ENCODE measurements at regions not wholly inside any gene's neighbourhood (a gene's known extent, or its start where the extent isn't known, plus 50 kb on each side); places are given as distances from the start of the nearest gene placed in this dataset.

DNA sequence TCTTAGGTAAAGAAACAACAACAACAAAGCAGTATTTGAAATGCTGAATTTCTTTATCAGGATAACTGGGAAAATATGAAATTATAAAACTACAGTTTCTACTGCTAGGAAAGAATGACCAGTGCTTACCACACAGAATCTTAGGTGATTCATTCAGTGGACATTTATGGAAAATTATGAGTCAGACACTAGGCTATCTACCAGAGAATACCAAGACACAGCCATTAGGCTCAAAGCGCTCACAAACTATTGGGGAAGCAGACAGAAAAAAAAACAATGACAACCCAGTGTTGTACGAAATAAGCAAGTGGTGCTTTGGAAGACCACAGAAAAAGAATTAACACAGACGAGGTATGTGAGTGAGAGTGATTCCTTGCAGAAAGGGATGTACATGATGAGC is 1019.5 kb downstream of the PCDH9 start:
- H3K4me1 Mint-ChIP-seq (ENCODE audit: low read depth): peaks cover 39% of the 10 kb centered on the region
- no peaks in the 10 kb centered on the region for H3K36me3 Mint-ChIP-seq (ENCODE audit: low read depth)
- no peaks in the 10 kb centered on the region for H3K9me3 Mint-ChIP-seq
- H3K27ac Mint-ChIP-seq: peak overlapping the region; percentile 86
- no peaks in the 10 kb centered on the region; the same call in 1 of the 2 replicates for H3K27me3 Mint-ChIP-seq (ENCODE audit: insufficient read depth)
- TF ChIP-seq, protein P1, sequence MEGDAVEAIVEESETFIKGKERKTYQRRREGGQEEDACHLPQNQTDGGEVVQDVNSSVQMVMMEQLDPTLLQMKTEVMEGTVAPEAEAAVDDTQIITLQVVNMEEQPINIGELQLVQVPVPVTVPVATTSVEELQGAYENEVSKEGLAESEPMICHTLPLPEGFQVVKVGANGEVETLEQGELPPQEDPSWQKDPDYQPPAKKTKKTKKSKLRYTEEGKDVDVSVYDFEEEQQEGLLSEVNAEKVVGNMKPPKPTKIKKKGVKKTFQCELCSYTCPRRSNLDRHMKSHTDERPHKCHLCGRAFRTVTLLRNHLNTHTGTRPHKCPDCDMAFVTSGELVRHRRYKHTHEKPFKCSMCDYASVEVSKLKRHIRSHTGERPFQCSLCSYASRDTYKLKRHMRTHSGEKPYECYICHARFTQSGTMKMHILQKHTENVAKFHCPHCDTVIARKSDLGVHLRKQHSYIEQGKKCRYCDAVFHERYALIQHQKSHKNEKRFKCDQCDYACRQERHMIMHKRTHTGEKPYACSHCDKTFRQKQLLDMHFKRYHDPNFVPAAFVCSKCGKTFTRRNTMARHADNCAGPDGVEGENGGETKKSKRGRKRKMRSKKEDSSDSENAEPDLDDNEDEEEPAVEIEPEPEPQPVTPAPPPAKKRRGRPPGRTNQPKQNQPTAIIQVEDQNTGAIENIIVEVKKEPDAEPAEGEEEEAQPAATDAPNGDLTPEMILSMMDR (IDR thresholded peaks at IDR 0.05): no peak
- DNase-seq: peak; percentile 90
- H3K4me3 Mint-ChIP-seq: peak overlapping the region; percentile 72

DNA sequence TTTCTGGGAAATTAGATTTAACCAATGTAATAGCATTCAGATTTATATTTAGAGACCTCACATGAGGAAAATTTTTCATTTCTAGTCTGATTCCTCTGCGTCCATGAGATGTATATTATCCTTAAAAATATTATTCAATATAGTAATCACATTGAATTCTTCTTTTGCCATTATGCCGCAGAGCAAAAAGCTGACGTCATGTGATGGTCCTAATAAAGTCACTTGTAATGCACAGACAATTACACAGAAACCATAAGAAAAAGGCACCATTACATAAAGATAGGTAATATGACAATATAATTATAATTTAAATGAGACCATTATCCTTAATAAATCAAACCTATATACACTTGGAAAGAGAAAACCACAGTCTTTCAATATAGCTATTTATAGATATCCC is 1021.5 kb downstream of the PCDH9 start:
- DNase-seq: no peak
- H3K36me3 Mint-ChIP-seq (ENCODE audit: low read depth): no peaks in the 10 kb centered on the region
- H3K27me3 Mint-ChIP-seq (ENCODE audit: insufficient read depth): no peaks in the 10 kb centered on the region
- no peak overlapping the region for H3K4me3 Mint-ChIP-seq
- H3K9me3 Mint-ChIP-seq: no peaks in the 10 kb centered on the region
- TF ChIP-seq, protein P1 (IDR thresholded peaks at IDR 0.05): no peak
- peaks cover 39% of the 10 kb centered on the region for H3K4me1 Mint-ChIP-seq (ENCODE audit: low read depth)
- no peak overlapping the region for H3K27ac Mint-ChIP-seq

DNA sequence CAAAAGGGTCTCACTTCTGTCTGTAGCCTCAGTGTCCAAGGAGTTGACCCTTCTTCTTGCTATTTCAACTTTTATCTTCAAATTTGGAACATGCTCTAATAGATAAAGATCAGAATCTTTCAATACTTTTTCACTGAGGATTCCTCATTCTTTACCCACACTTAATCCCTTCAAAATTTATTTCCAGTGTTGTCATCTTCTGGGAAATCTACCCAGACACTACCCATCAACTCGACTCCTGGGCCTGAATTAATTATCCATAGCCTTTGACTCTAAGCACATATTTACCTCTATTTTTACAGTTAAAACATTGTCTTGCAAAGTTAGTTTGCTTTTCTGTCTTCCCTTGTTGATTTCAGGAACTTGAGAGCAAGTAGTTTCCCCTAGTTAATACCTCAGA is 1022.5 kb downstream of the PCDH9 start:
- Mint-ChIP-seq H3K9me3 (no peaks in the 10 kb centered on the region), H3K27ac (peak overlapping the region; percentile 42; the same call in 1 of the 2 replicates), H3K4me1 (ENCODE audit: low read depth) (peaks cover 39% of the 10 kb centered on the region), H3K4me3 (no peak overlapping the region), H3K27me3 (ENCODE audit: insufficient read depth) (no peaks in the 10 kb centered on the region), H3K36me3 (ENCODE audit: low read depth) (no peaks in the 10 kb centered on the region)
- DNase-seq: peak; percentile 25
- TF ChIP-seq, protein P1 (IDR thresholded peaks at IDR 0.05): no peak

DNA sequence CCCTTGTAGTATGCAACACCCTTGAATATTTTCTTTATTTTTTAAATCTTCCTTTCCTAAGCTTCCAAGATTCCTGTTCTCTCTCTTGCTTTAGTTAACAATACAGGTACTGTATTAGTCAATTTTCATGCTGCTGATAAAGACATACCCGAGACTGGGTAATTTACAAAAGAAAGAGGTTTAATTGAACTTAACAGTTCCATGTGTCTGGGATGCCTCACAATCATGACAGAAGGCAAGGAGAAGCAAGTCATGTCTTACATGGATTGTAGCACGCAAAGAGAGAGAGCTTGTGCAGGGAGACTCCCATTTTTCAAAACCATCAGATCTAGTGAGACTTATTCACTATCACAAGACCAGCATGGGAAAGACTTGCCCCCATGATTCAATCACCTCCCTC is 1024.3 kb downstream of the PCDH9 start:
- no peak for DNase-seq

DNA sequence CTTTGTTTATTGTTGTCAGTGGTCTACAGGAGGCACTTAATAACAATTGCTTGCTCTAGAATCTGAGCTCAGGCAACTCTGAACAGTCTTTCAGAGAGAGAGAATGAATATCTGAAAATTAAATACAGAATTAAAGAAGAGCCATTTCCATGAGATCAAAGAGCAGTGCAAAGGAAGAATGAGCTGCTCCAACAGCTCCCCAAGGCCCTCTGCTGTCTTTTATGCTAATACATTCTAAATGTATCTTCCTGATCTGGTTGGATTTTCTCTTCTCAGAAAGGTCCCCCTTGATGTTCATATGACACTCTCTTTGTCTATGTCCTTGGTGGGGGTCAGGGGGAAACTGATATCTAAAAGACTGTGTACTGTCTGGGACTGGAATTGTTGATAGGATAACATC is 1029.6 kb downstream of the PCDH9 start:
- no peaks in the 10 kb centered on the region for H3K9me3 Mint-ChIP-seq
- no peak overlapping the region for H3K27ac Mint-ChIP-seq
- peak; percentile 15 for DNase-seq
- no peaks in the 10 kb centered on the region for H3K4me1 Mint-ChIP-seq (ENCODE audit: low read depth)
- H3K4me3 Mint-ChIP-seq: no peak overlapping the region
- H3K27me3 Mint-ChIP-seq (ENCODE audit: insufficient read depth): no peaks in the 10 kb centered on the region
- TF ChIP-seq, protein P1 (IDR thresholded peaks at IDR 0.05): peak; percentile 32; the same call in 1 of the 2 replicates
- H3K36me3 Mint-ChIP-seq (ENCODE audit: low read depth): no peaks in the 10 kb centered on the region

More for the DNA sequence above, 1024.3 kb downstream of the PCDH9 start:
- Mint-ChIP-seq H3K9me3 (no peaks in the 10 kb centered on the region), H3K27ac (no peak overlapping the region), H3K27me3 (ENCODE audit: insufficient read depth) (no peaks in the 10 kb centered on the region), H3K36me3 (ENCODE audit: low read depth) (no peaks in the 10 kb centered on the region), H3K4me1 (ENCODE audit: low read depth) (peaks cover 29% of the 10 kb centered on the region), H3K4me3 (no peak overlapping the region)
- TF ChIP-seq, protein P1 (IDR thresholded peaks at IDR 0.05): no peak

DNA sequence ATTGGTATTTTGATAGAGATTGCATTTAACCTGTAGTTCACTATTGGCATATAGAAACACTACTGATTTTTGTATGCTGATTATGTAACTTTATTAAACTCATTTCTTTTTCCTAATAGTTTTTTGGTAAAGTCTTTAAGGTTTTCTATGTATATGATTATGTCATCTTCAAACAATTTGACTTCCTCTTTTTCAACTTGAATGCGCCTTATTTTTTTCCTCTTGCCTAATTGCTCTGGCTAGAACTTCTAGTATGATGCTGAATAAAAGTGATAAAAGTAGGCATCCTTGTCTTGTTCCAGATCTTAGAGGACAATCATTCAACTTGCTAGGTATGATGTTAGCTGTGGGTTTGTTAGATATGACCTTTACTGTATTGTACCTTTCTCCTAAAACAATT is 1034.9 kb downstream of the PCDH9 start:
- Mint-ChIP-seq H3K4me1 (ENCODE audit: low read depth) (no peaks in the 10 kb centered on the region), H3K9me3 (no peaks in the 10 kb centered on the region), H3K36me3 (ENCODE audit: low read depth) (no peaks in the 10 kb centered on the region), H3K4me3 (no peak overlapping the region), H3K27me3 (ENCODE audit: insufficient read depth) (peaks cover 2% of the 10 kb centered on the region; the same call in 1 of the 2 replicates), H3K27ac (no peak overlapping the region)
- DNase-seq: no peak
- TF ChIP-seq, protein P1 (IDR thresholded peaks at IDR 0.05): no peak
